ENCODE measurements at regions not wholly inside any gene's neighbourhood (a gene's known extent, or its start where the extent isn't known, plus 50 kb on each side); places are given as distances from the start of the nearest gene placed in this dataset.

- no peaks in the 10 kb centered on the region for H3K4me1 ChIP-seq (ENCODE audit: low read depth)
- no peak for DNase-seq
- H3K4me3 ChIP-seq = no peak overlapping the region
- TF ChIP-seq CTCF (IDR thresholded peaks at IDR 0.05) = no peak
- no peaks in the 10 kb centered on the region for H3K36me3 ChIP-seq (ENCODE audit: low read depth)
- intact Hi-C loops (cut with DNase I, micrococcal nuclease) = no loop called here
- ATAC-seq = no peak
- H3K9me3 ChIP-seq = no peaks in the 10 kb centered on the region
Observed at GRCh38 chr10:120667276-120667675, 183.9 kb upstream of the WDR11 start.

- no peak for DNase-seq
- TF ChIP-seq CTCF (IDR thresholded peaks at IDR 0.05) = no peak
- H3K4me3 ChIP-seq = no peak overlapping the region
- no peak for ATAC-seq
- H3K36me3 ChIP-seq (ENCODE audit: low read depth) = no peaks in the 10 kb centered on the region
- intact Hi-C loops (cut with DNase I, micrococcal nuclease) = no loop called here
- H3K4me1 ChIP-seq (ENCODE audit: low read depth) = no peaks in the 10 kb centered on the region
- no peaks in the 10 kb centered on the region for H3K9me3 ChIP-seq
Observed at GRCh38 chr10:120671491-120671890, 179.7 kb upstream of the WDR11 start.

GRCh38 chr10:120683454-120683853 is 167.7 kb upstream of the WDR11 start:
- H3K36me3 ChIP-seq (ENCODE audit: low read depth) = no peaks in the 10 kb centered on the region
- no peaks in the 10 kb centered on the region for H3K4me1 ChIP-seq (ENCODE audit: low read depth)
- H3K9me3 ChIP-seq = peaks cover under 1% of the 10 kb centered on the region
- ATAC-seq = no peak
- DNase-seq = no peak
- intact Hi-C loops (cut with DNase I, micrococcal nuclease) = no loop called here
- no peak overlapping the region for H3K4me3 ChIP-seq
- no peak for TF ChIP-seq CTCF (IDR thresholded peaks at IDR 0.05)

- no peak overlapping the region for H3K4me3 ChIP-seq
- intact Hi-C loops (cut with DNase I, micrococcal nuclease) = no loop called here
- no peak for TF ChIP-seq CTCF (IDR thresholded peaks at IDR 0.05)
Observed at GRCh38 chr10:120684226-120684625, 166.9 kb upstream of the WDR11 start.

GRCh38 chr10:120685136-120685535 is 166.0 kb upstream of the WDR11 start:
- ATAC-seq (no peak), DNase-seq (no peak)
- intact Hi-C loops (cut with DNase I, micrococcal nuclease) = no loop called here
- H3K36me3 ChIP-seq (ENCODE audit: low read depth) = no peaks in the 10 kb centered on the region
- no peaks in the 10 kb centered on the region for H3K4me1 ChIP-seq (ENCODE audit: low read depth)
- TF ChIP-seq CTCF (IDR thresholded peaks at IDR 0.05) = no peak
- no peaks in the 10 kb centered on the region for H3K9me3 ChIP-seq
- H3K4me3 ChIP-seq = no peak overlapping the region

More at GRCh38 chr10:120684226-120684625, 166.9 kb upstream of the WDR11 start:
- ATAC-seq (no peak), DNase-seq (no peak)
- Histone ChIP-seq H3K36me3 (ENCODE audit: low read depth) (no peaks in the 10 kb centered on the region), H3K4me1 (ENCODE audit: low read depth) (no peaks in the 10 kb centered on the region), H3K9me3 (no peaks in the 10 kb centered on the region)

GRCh38 chr10:120688928-120689327 is 162.2 kb upstream of the WDR11 start:
- H3K36me3 ChIP-seq (ENCODE audit: low read depth) = no peaks in the 10 kb centered on the region
- H3K4me3 ChIP-seq = no peak overlapping the region
- DNase-seq = no peak
- no peak for ATAC-seq
- H3K9me3 ChIP-seq = no peaks in the 10 kb centered on the region
- no peaks in the 10 kb centered on the region for H3K4me1 ChIP-seq (ENCODE audit: low read depth)
- no peak for TF ChIP-seq CTCF (IDR thresholded peaks at IDR 0.05)
- intact Hi-C loops (cut with DNase I, micrococcal nuclease) = no loop called here

Data from mucosa of descending colon (tissue), 3 donors.